ENCODE measurements at regions not wholly inside any gene's neighbourhood (a gene's known extent, or its start where the extent isn't known, plus 50 kb on each side); places are given as distances from the start of the nearest gene placed in this dataset.

DNA sequence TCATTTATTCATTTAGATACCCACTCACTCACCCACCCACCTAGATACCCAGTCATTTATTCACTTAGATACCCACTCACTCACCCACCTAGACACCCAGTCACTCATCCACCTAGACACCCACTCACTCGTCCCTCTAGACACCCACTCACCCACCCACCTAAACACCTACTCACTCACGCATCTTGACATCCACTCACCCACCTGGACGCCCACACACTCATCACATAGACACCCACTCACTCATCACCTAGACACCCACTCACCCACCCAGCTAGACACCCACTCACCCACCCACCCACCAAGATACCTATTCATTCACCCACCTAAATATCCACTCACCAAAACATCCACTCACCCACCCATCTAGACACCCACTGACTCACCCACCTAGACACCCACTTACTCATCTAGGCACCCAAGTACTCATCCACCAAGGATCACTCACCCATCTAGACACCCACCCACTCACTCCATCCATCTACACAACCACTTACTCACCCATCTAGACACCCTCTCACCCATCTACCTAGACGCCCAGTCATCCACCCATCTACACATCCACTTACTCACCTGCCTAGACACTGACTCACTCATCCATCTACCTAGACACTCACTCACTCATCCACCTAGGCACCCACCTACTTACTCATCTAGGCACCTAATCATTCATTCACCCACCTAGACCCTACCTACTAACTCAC lies 723.7 kb upstream of the RAB6C start:
- no peak for ATAC-seq
- Histone ChIP-seq H3K36me3 (no peaks in the 10 kb centered on the region), H3K4me1 (no peaks in the 10 kb centered on the region), H3K9me3 (peaks cover 0 to 27% (median 0%) of the 10 kb centered on the region in 3 donors), H3K27me3 (no peaks in the 10 kb centered on the region), H3K27ac (no peak overlapping the region), H3K4me3 (no peak overlapping the region)
- TF ChIP-seq, protein P1, sequence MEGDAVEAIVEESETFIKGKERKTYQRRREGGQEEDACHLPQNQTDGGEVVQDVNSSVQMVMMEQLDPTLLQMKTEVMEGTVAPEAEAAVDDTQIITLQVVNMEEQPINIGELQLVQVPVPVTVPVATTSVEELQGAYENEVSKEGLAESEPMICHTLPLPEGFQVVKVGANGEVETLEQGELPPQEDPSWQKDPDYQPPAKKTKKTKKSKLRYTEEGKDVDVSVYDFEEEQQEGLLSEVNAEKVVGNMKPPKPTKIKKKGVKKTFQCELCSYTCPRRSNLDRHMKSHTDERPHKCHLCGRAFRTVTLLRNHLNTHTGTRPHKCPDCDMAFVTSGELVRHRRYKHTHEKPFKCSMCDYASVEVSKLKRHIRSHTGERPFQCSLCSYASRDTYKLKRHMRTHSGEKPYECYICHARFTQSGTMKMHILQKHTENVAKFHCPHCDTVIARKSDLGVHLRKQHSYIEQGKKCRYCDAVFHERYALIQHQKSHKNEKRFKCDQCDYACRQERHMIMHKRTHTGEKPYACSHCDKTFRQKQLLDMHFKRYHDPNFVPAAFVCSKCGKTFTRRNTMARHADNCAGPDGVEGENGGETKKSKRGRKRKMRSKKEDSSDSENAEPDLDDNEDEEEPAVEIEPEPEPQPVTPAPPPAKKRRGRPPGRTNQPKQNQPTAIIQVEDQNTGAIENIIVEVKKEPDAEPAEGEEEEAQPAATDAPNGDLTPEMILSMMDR (IDR thresholded peaks at IDR 0.05) = no peak
- TF ChIP-seq EP300 (IDR thresholded peaks at IDR 0.05) = no peak
- no peak for TF ChIP-seq POLR2AphosphoS5 (IDR thresholded peaks at IDR 0.05)
- TF ChIP-seq POLR2A (IDR thresholded peaks at IDR 0.05) = no peak
- 82 to 84% methylated on average over 3 to 4 of the region's 4 CpGs for WGBS, 2 donors (ENCODE audit: low coverage in 1 of 2)

DNA sequence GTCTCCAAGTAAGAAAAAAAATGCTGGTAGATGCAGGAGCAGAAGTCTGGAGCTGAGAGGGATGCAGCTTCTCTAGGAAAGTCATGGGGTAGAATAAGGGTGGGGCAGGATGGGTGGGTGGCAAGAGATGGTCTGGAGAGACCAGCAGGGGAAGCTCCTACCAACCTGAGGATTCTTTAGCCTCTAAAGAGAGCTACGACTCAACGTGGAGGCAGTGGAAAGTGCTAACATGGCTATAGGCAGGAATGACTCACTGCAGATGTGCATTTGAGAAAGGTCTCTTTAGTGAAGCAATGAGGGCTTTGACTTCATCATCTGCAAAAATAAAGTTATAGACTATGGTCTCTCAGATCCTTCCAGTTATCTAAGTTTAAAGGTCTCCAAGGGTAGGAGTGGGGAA lies 722.8 kb upstream of the RAB6C start:
- TF ChIP-seq EP300 (IDR thresholded peaks at IDR 0.05) (no peak), POLR2AphosphoS5 (IDR thresholded peaks at IDR 0.05) (no peak), POLR2A (IDR thresholded peaks at IDR 0.05) (no peak)
- TF ChIP-seq, protein P1 (IDR thresholded peaks at IDR 0.05) = no peak
- WGBS, 2 donors (ENCODE audit: low coverage in 1 of 2) = 79 to 83% methylated on average over 2 of the region's 2 CpGs
- peaks cover 0 to 27% (median 0%) of the 10 kb centered on the region in 3 donors for H3K9me3 ChIP-seq
- H3K27ac ChIP-seq = no peak overlapping the region
- ATAC-seq = no peak
- H3K4me1 ChIP-seq = no peaks in the 10 kb centered on the region
- no peaks in the 10 kb centered on the region for H3K36me3 ChIP-seq
- H3K27me3 ChIP-seq = no peaks in the 10 kb centered on the region
- H3K4me3 ChIP-seq = no peak overlapping the region

DNA sequence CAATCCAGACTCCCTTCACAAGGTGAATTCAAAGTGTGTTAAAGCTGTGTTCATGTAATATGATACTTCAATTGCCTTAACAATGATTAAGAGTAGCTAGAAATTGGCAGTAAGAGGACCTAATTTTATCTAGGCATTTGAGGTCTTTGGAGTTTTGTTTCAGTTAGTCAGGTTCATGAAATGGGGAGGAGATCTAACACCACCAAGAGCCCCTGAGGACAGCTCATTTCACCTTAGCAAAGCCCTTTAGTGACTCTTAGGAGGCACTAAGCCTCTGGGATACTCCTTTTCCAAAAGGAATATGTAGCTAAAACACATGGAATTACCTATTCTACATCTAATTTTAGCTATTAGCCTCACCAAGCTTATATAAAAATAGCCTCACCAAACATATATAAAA lies 716.5 kb upstream of the RAB6C start:
- Histone ChIP-seq H3K4me3 (no peak overlapping the region), H3K27ac (no peak overlapping the region), H3K9me3 (peaks cover 0 to 38% (median 0%) of the 10 kb centered on the region in 3 donors), H3K36me3 (no peaks in the 10 kb centered on the region), H3K4me1 (no peaks in the 10 kb centered on the region), H3K27me3 (no peaks in the 10 kb centered on the region)
- TF ChIP-seq, protein P1 (IDR thresholded peaks at IDR 0.05) = no peak
- TF ChIP-seq POLR2A (IDR thresholded peaks at IDR 0.05) (no peak), POLR2AphosphoS5 (IDR thresholded peaks at IDR 0.05) (no peak), EP300 (IDR thresholded peaks at IDR 0.05) (no peak)
- no peak for ATAC-seq

DNA sequence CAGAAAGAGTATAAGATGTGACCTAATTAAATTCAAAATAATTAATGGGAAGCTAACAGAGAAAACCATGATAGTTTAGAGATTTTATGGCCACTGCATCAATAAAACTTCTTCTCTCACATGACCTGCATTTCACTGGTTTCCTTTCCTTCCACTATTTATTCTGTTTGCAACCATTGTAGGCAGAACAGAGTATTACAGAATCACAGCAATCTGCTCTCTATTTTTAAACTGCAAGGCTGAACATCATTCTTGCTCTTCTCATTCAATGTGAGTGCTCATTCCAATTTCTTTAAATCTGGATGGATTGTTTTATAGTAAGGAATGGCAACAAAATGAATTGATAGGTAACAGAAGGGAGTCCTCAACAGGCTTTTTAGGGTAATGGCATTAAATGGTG lies 715.5 kb upstream of the RAB6C start:
- TF ChIP-seq, protein P1 (IDR thresholded peaks at IDR 0.05) = no peak
- no peak for TF ChIP-seq POLR2AphosphoS5 (IDR thresholded peaks at IDR 0.05)
- no peak for TF ChIP-seq EP300 (IDR thresholded peaks at IDR 0.05)
- TF ChIP-seq POLR2A (IDR thresholded peaks at IDR 0.05) = no peak
- Histone ChIP-seq H3K4me3 (no peak overlapping the region), H3K27ac (no peak overlapping the region), H3K9me3 (peaks cover 0 to 36% (median 0%) of the 10 kb centered on the region in 3 donors), H3K4me1 (no peaks in the 10 kb centered on the region), H3K27me3 (no peaks in the 10 kb centered on the region), H3K36me3 (no peaks in the 10 kb centered on the region)
- no peak for ATAC-seq

DNA sequence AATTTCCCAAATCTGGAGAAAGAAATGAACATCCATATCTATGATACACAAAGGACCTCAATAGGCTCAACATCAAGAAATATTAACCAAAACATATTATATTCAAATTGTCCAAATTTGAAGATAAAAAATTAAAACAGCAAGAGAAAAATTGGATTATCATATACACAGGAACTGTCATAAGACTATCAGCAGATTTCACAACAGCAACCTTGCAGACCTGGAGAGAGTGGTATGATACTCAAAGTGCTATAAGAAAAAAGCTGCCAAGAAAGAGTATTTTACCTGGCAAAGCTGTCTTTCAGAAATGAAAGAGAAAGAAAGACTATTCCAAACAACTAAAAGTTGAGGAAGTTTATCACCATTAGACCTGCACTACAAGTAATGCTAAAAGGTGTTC lies 711.9 kb upstream of the RAB6C start:
- H3K4me1 ChIP-seq = no peaks in the 10 kb centered on the region
- no peaks in the 10 kb centered on the region for H3K36me3 ChIP-seq
- no peak overlapping the region for H3K27ac ChIP-seq
- peaks cover 0 to 23% (median 0%) of the 10 kb centered on the region in 3 donors for H3K9me3 ChIP-seq
- H3K27me3 ChIP-seq = no peaks in the 10 kb centered on the region
- no peak overlapping the region for H3K4me3 ChIP-seq
- no peak for ATAC-seq
- TF ChIP-seq POLR2AphosphoS5 (IDR thresholded peaks at IDR 0.05) = no peak
- TF ChIP-seq POLR2A (IDR thresholded peaks at IDR 0.05) = no peak
- no peak for TF ChIP-seq EP300 (IDR thresholded peaks at IDR 0.05)
- TF ChIP-seq, protein P1 (IDR thresholded peaks at IDR 0.05) = no peak

All from gastroesophageal sphincter (tissue), 4 donors.